ENCODE measurements at regions not wholly inside any gene's neighbourhood (a gene's known extent, or its start where the extent isn't known, plus 50 kb on each side); places are given as distances from the start of the nearest gene placed in this dataset.

DNA sequence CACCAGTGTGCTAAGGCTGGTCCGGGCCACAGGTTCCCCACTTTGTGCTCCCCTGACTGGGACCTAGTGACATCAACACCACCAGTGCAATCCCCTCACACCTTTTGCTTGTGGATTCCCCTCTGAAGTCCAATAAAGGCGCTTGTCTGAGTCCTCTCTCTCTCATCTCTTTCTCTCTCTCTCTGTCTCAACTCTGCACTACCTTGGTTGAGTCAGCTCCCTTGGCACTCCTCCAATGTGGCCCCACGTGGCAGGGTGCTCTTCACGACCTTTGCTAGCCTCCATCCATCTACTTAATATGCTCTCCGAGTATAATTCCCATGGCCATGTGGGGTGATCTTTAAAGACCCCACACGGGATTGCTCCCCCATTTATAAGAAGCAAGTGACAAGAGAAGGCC lies 385.0 kb downstream of the CD83 start:
- TF ChIP-seq, protein P1, sequence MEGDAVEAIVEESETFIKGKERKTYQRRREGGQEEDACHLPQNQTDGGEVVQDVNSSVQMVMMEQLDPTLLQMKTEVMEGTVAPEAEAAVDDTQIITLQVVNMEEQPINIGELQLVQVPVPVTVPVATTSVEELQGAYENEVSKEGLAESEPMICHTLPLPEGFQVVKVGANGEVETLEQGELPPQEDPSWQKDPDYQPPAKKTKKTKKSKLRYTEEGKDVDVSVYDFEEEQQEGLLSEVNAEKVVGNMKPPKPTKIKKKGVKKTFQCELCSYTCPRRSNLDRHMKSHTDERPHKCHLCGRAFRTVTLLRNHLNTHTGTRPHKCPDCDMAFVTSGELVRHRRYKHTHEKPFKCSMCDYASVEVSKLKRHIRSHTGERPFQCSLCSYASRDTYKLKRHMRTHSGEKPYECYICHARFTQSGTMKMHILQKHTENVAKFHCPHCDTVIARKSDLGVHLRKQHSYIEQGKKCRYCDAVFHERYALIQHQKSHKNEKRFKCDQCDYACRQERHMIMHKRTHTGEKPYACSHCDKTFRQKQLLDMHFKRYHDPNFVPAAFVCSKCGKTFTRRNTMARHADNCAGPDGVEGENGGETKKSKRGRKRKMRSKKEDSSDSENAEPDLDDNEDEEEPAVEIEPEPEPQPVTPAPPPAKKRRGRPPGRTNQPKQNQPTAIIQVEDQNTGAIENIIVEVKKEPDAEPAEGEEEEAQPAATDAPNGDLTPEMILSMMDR (IDR thresholded peaks at IDR 0.05; ENCODE audit: poor library complexity, severe bottlenecking): no peak
- TF ChIP-seq EZH2 (IDR thresholded peaks at IDR 0.05; ENCODE audit: borderline replicate concordance, insufficient read depth, low read length, poor library complexity, severe bottlenecking): no peak
- TF ChIP-seq, protein P2, sequence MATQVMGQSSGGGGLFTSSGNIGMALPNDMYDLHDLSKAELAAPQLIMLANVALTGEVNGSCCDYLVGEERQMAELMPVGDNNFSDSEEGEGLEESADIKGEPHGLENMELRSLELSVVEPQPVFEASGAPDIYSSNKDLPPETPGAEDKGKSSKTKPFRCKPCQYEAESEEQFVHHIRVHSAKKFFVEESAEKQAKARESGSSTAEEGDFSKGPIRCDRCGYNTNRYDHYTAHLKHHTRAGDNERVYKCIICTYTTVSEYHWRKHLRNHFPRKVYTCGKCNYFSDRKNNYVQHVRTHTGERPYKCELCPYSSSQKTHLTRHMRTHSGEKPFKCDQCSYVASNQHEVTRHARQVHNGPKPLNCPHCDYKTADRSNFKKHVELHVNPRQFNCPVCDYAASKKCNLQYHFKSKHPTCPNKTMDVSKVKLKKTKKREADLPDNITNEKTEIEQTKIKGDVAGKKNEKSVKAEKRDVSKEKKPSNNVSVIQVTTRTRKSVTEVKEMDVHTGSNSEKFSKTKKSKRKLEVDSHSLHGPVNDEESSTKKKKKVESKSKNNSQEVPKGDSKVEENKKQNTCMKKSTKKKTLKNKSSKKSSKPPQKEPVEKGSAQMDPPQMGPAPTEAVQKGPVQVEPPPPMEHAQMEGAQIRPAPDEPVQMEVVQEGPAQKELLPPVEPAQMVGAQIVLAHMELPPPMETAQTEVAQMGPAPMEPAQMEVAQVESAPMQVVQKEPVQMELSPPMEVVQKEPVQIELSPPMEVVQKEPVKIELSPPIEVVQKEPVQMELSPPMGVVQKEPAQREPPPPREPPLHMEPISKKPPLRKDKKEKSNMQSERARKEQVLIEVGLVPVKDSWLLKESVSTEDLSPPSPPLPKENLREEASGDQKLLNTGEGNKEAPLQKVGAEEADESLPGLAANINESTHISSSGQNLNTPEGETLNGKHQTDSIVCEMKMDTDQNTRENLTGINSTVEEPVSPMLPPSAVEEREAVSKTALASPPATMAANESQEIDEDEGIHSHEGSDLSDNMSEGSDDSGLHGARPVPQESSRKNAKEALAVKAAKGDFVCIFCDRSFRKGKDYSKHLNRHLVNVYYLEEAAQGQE (IDR thresholded peaks at IDR 0.05; ENCODE audit: borderline replicate concordance): no peak
